PC-3 (cell line): ENCODE measurements at regions not wholly inside any gene's neighbourhood (a gene's known extent, or its start where the extent isn't known, plus 50 kb on each side); places are given as distances from the start of the nearest gene placed in this dataset.

Experiments
- ATAC-seq: fragments of 200-7000 bp; cut with Tn5 transposase; 2 replicates; pipeline ENCODE4 v1.9.1; 2020; ENCODE audit warnings: mild to moderate bottlenecking, moderate library complexity
- BruUV-seq: library from RNA; stranded (reverse); fragments of 400-500 nt; replicated peaks from 2 replicates; lab custom pipeline; 2021; lab: Mats Ljungman, UMichigan
- CTCF ChIA-PET: fragments of 300-600 bp; sonication (Branson Sonifier 250); formaldehyde crosslinking; loops from one replicate; lab custom pipeline; 2022; ENCODE audit warnings: antibody characterized with exemption; lab: Charles Lee
- POLR2A ChIA-PET: fragments of 300-600 bp; sonication (Branson Sonifier 250); formaldehyde crosslinking; loops from one replicate; lab custom pipeline; 2022; ENCODE audit warnings: antibody characterized with exemption; ENCODE audit not compliant: unreplicated experiment; lab: Charles Lee
- DNase-seq: peaks from one replicate; pipeline ENCODE4 v3.0.0-alpha.2; 2015
- H2AFZ ChIP-seq: fragments of 300-600 bp; sonication (generic); 2 replicates; pipeline ENCODE4 v1.6.0; 2016; ENCODE audit warnings: antibody characterized with exemption, low read length
- H3F3A ChIP-seq: fragments of 300-600 bp; sonication (generic); one replicate; pipeline ENCODE4 v1.6.0; 2017; ENCODE audit warnings: antibody characterized with exemption, low read length, control low read depth, mild to moderate bottlenecking; ENCODE audit not compliant: unreplicated experiment
- H3K27ac ChIP-seq: fragments of 300-600 bp; sonication (generic); 2 replicates; pipeline ENCODE4 v1.5.1; 2016; ENCODE audit warnings: mild to moderate bottlenecking, low read length
- H3K27me3 ChIP-seq: fragments of 300-600 bp; sonication (generic); 2 replicates; pipeline ENCODE4 v1.6.1; 2016; ENCODE audit warnings: low read length, mixed read lengths
- H3K36me3 ChIP-seq: fragments of 300-600 bp; sonication (generic); 2 replicates; pipeline ENCODE4 v1.6.1; 2016; ENCODE audit warnings: low read depth, mixed run types, low read length, mixed read lengths
- H3K4me1 ChIP-seq: fragments of 300-600 bp; sonication (generic); 2 replicates; pipeline ENCODE4 v1.5.1; 2016; ENCODE audit warnings: low read length; ENCODE audit not compliant: insufficient read depth
- H3K4me2 ChIP-seq: fragments of 300-600 bp; sonication (generic); 2 replicates; pipeline ENCODE4 v1.6.0; 2016; ENCODE audit warnings: low read length
- H3K4me3 ChIP-seq: fragments of 300-600 bp; sonication (generic); 2 replicates; pipeline ENCODE4 v1.5.1; 2016; ENCODE audit warnings: mild to moderate bottlenecking, low read length, mixed read lengths
- H3K79me2 ChIP-seq: fragments of 300-600 bp; sonication (generic); 2 replicates; pipeline ENCODE4 v1.6.1; 2017; ENCODE audit warnings: low read length, mixed read lengths
- H3K9ac ChIP-seq: fragments of 300-600 bp; sonication (generic); 2 replicates; pipeline ENCODE4 v1.6.0; 2016; ENCODE audit warnings: mild to moderate bottlenecking, low read length
- H3K9me2 ChIP-seq: fragments of 300-600 bp; sonication (generic); replicated peaks from 2 replicates; pipeline ENCODE4 v1.6.1; 2016; ENCODE audit warnings: mixed run types, low read length, mixed read lengths
- H3K9me3 ChIP-seq: fragments of 300-600 bp; sonication (generic); 2 replicates; pipeline ENCODE4 v1.6.1; 2016; ENCODE audit warnings: low read length, mixed read lengths
- H4K20me1 ChIP-seq: fragments of 300-600 bp; sonication (generic); 2 replicates; pipeline ENCODE4 v1.6.1; 2016; ENCODE audit warnings: low read length, mixed read lengths
- CTCF ChIP-seq: fragments of 300-600 bp; sonication (generic); conservative IDR thresholded peaks from 2 replicates; pipeline ENCODE4 v1.5.1; 2017; ENCODE audit warnings: antibody characterized with exemption, low read depth, mild to moderate bottlenecking, low read length
- EZH2 ChIP-seq: fragments of 300-600 bp; sonication (generic); IDR thresholded peaks from one replicate; pipeline ENCODE4 v1.6.1; 2017; ENCODE audit warnings: antibody characterized with exemption, mild to moderate bottlenecking, low read length; ENCODE audit not compliant: unreplicated experiment
- EZH2phosphoT487 ChIP-seq: fragments of 300-600 bp; sonication (generic); IDR thresholded peaks from 2 replicates; pipeline ENCODE4 v1.6.1; 2018; ENCODE audit warnings: mild to moderate bottlenecking, antibody characterized with exemption, low read length, borderline replicate concordance
- intact Hi-C: fragments of 100-400 bp; cut with micrococcal nuclease; formaldehyde crosslinking; loops from 2 replicates; pipeline ENCODE4 v1.9.0; 2023

GRCh38 chr11:24372491-24372890 is 124.4 kb upstream of the LUZP2 start:
- Histone ChIP-seq H3K36me3 (no peaks in the 10 kb centered on the region), H3K9me3 (no peaks in the 10 kb centered on the region), H3K4me2 (no peak overlapping the region), H3K27ac (no peak overlapping the region), H2AFZ (no peak overlapping the region), H4K20me1 (no peaks in the 10 kb centered on the region), H3K4me3 (no peak overlapping the region), H3K27me3 (no peaks in the 10 kb centered on the region), H3F3A (no peaks in the 10 kb centered on the region), H3K79me2 (no peaks in the 10 kb centered on the region), H3K4me1 (no peaks in the 10 kb centered on the region), H3K9ac (no peak overlapping the region), H3K9me2 (no peaks in the 10 kb centered on the region)
- intact Hi-C loops, result no loop called here
- BruUV-seq, result no TSS peak
- TF ChIP-seq CTCF (no peak), EZH2phosphoT487 (no peak), EZH2 (no peak)
- CTCF ChIA-PET, result no interaction called here
- ATAC-seq, result no peak
- DNase-seq, result no peak
- POLR2A ChIA-PET, result no interaction called here

GRCh38 chr11:24373516-24373915 is 123.3 kb upstream of the LUZP2 start:
- Histone ChIP-seq H3K9ac (no peak overlapping the region), H3K9me2 (no peaks in the 10 kb centered on the region), H2AFZ (no peak overlapping the region), H4K20me1 (no peaks in the 10 kb centered on the region), H3K9me3 (no peaks in the 10 kb centered on the region), H3F3A (no peaks in the 10 kb centered on the region), H3K4me2 (no peak overlapping the region), H3K27me3 (no peaks in the 10 kb centered on the region), H3K79me2 (no peaks in the 10 kb centered on the region), H3K4me1 (no peaks in the 10 kb centered on the region), H3K36me3 (no peaks in the 10 kb centered on the region), H3K27ac (no peak overlapping the region), H3K4me3 (no peak overlapping the region)
- no TSS peak for BruUV-seq
- ChIA-PET POLR2A (no interaction called here), CTCF (no interaction called here)
- DNase-seq (no peak), ATAC-seq (no peak)
- no peak for TF ChIP-seq EZH2
- TF ChIP-seq EZH2phosphoT487, result no peak
- TF ChIP-seq CTCF, result no peak
- intact Hi-C loops, result no loop called here

- H3K4me2 ChIP-seq, result no peak overlapping the region
- H3K9me3 ChIP-seq, result no peaks in the 10 kb centered on the region
- H3K4me3 ChIP-seq, result no peak overlapping the region
- ATAC-seq (no peak), DNase-seq (no peak)
- no peaks in the 10 kb centered on the region for H3K9me2 ChIP-seq
- intact Hi-C loops, result no loop called here
- CTCF ChIA-PET, result no interaction called here
- no TSS peak for BruUV-seq
- H3F3A ChIP-seq, result no peaks in the 10 kb centered on the region
- POLR2A ChIA-PET, result interaction anchor here (0.7 kb wide), 1 partner anchor 250 kb away, joined by 4 read pairs; no protein-coding TSS in a partner anchor
- H3K9ac ChIP-seq, result no peak overlapping the region
- no peaks in the 10 kb centered on the region for H3K36me3 ChIP-seq
- TF ChIP-seq CTCF (no peak), EZH2phosphoT487 (no peak), EZH2 (no peak)
- no peak overlapping the region for H2AFZ ChIP-seq
- no peaks in the 10 kb centered on the region for H4K20me1 ChIP-seq
- H3K4me1 ChIP-seq, result no peaks in the 10 kb centered on the region
- no peaks in the 10 kb centered on the region for H3K79me2 ChIP-seq
- H3K27me3 ChIP-seq, result no peaks in the 10 kb centered on the region
- H3K27ac ChIP-seq, result no peak overlapping the region
Observed at GRCh38 chr11:24375351-24375750, 121.5 kb upstream of the LUZP2 start.
